Fibroblast of lung (primary cell): ENCODE measurements at regions not wholly inside any gene's neighbourhood (a gene's known extent, or its start where the extent isn't known, plus 50 kb on each side); places are given as distances from the start of the nearest gene placed in this dataset.

Experiments
- EZH2 ChIP-seq: IDR thresholded peaks from 2 replicates; pipeline ENCODE4 v1.5.1; 2012; ENCODE audit warnings: low read length, control low read depth, mild to moderate bottlenecking; ENCODE audit errors: missing control alignments
- TF ChIP-seq, protein P1 (sequence below), 2 donors: IDR thresholded peaks in 1 of 2; conservative IDR thresholded peaks in 1 of 2; 1 replicate in 1 of 2; 2 replicates in 1 of 2; pipeline ENCODE4 v1.5.1; 2011 to 2012; ENCODE audit warnings: low read length in 2 of 2, control low read depth in 1 of 2, inconsistent platforms in 1 of 2, low read depth in 1 of 2, mild to moderate bottlenecking in 1 of 2

DNA sequence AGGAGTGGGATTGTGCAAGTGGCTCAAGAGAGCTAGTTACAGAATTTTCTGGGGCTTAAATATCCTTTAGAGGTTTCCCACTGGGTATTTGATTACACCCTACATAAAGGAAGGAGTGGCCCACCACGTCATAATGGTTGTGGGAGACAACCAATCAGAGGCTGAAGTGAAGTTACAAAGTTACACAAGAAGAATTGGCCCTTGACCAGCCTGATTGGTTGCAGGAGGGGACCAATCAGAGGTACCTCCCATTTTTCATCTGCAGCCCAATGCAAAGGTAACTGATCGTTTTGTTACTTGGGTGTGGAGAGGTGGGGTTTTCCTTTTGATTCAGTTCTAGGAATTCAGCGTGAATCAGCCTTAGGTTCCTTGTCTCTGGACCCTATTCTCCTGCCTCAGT, 430.5 kb upstream of the FAT3 start:
- TF ChIP-seq EZH2, result no peak
- TF ChIP-seq, protein P1, sequence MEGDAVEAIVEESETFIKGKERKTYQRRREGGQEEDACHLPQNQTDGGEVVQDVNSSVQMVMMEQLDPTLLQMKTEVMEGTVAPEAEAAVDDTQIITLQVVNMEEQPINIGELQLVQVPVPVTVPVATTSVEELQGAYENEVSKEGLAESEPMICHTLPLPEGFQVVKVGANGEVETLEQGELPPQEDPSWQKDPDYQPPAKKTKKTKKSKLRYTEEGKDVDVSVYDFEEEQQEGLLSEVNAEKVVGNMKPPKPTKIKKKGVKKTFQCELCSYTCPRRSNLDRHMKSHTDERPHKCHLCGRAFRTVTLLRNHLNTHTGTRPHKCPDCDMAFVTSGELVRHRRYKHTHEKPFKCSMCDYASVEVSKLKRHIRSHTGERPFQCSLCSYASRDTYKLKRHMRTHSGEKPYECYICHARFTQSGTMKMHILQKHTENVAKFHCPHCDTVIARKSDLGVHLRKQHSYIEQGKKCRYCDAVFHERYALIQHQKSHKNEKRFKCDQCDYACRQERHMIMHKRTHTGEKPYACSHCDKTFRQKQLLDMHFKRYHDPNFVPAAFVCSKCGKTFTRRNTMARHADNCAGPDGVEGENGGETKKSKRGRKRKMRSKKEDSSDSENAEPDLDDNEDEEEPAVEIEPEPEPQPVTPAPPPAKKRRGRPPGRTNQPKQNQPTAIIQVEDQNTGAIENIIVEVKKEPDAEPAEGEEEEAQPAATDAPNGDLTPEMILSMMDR (conservative IDR thresholded peaks at IDR 0.05 in 1 of 2, IDR thresholded peaks at IDR 0.05 in 1 of 2; ENCODE audit: low read depth in 1 of 2, low read length in 2 of 2), result no peak
